ENCODE measurements at regions not wholly inside any gene's neighbourhood (a gene's known extent, or its start where the extent isn't known, plus 50 kb on each side); places are given as distances from the start of the nearest gene placed in this dataset.

- TF ChIP-seq, protein P1, sequence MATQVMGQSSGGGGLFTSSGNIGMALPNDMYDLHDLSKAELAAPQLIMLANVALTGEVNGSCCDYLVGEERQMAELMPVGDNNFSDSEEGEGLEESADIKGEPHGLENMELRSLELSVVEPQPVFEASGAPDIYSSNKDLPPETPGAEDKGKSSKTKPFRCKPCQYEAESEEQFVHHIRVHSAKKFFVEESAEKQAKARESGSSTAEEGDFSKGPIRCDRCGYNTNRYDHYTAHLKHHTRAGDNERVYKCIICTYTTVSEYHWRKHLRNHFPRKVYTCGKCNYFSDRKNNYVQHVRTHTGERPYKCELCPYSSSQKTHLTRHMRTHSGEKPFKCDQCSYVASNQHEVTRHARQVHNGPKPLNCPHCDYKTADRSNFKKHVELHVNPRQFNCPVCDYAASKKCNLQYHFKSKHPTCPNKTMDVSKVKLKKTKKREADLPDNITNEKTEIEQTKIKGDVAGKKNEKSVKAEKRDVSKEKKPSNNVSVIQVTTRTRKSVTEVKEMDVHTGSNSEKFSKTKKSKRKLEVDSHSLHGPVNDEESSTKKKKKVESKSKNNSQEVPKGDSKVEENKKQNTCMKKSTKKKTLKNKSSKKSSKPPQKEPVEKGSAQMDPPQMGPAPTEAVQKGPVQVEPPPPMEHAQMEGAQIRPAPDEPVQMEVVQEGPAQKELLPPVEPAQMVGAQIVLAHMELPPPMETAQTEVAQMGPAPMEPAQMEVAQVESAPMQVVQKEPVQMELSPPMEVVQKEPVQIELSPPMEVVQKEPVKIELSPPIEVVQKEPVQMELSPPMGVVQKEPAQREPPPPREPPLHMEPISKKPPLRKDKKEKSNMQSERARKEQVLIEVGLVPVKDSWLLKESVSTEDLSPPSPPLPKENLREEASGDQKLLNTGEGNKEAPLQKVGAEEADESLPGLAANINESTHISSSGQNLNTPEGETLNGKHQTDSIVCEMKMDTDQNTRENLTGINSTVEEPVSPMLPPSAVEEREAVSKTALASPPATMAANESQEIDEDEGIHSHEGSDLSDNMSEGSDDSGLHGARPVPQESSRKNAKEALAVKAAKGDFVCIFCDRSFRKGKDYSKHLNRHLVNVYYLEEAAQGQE (IDR thresholded peaks at IDR 0.05; ENCODE audit: low read depth, low read length), result no peak
- TF ChIP-seq ATF7 (IDR thresholded peaks at IDR 0.05; ENCODE audit: low read depth) (no peak), ASH2L (IDR thresholded peaks at IDR 0.05; ENCODE audit: borderline replicate concordance, low read depth) (no peak), NFYA (IDR thresholded peaks at IDR 0.05; ENCODE audit: borderline replicate concordance, low read depth, low read length) (no peak), MEF2B (IDR thresholded peaks at IDR 0.05; ENCODE audit: partially characterized antibody, poor library complexity, severe bottlenecking) (no peak)
These were observed 2154.0 kb upstream of the PIK3C3 start (continued) for GRCh38 chr18:39801010-39801409.

DNA sequence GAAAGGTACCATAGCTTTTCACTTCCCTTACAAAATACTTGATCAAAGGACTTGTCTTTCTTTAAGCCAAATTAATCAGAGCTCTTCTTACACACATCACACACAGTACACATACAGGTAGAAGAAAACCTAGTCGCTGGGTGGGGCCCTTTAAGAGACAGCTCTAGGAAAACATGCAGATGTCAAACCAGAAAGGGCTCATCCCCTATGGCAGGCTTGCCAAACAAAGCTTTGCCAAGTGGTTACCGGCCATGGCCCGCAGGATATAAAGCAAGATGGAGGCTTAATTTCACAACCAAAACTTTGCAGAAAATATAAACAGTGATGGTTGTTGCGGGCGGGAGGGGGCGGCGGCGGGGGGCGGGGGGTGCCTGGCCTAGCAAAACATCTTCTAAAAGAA, 2156.0 kb upstream of the PIK3C3 start:
- no peak overlapping the region for H3K4me2 ChIP-seq (ENCODE audit: control insufficient read depth, insufficient read depth)
- intact Hi-C loops (cut with micrococcal nuclease; ENCODE audit: unreplicated experiment), result no loop called here
- no peak for ATAC-seq

More for the DNA sequence above, 2156.0 kb upstream of the PIK3C3 start:
- H3K27ac ChIP-seq (ENCODE audit: control insufficient read depth, insufficient read depth), result no peak overlapping the region
- peaks cover 11% of the 10 kb centered on the region for H3K9me3 ChIP-seq (replicated peaks; ENCODE audit: control insufficient read depth, insufficient read depth, low read length)
- WGBS (ENCODE audit: insufficient coverage, insufficient replicate concordance, low lambda C conversion rate, missing lambda C conversion rate), result 47% methylated on average over 9 of the region's 9 CpGs
- no peaks in the 10 kb centered on the region for H3K27me3 ChIP-seq (replicated peaks in 1 of 2; ENCODE audit: control insufficient read depth in 2 of 2, insufficient read depth in 2 of 2, low read length in 1 of 2)
- H3K4me1 ChIP-seq (ENCODE audit: control insufficient read depth, insufficient read depth, low read length), result no peaks in the 10 kb centered on the region
- FAIRE-seq (no peak), DNase-seq (ENCODE audit: low read depth, low spot score) (no peak)
- RAD21 ChIA-PET (ENCODE audit: unreplicated experiment), result no interaction called here
- POLR2A ChIA-PET, result no interaction called here
- no peak overlapping the region for H3K9ac ChIP-seq (ENCODE audit: control insufficient read depth, insufficient read depth, low read length)
- CTCF ChIA-PET, result no interaction called here
- TF ChIP-seq PAX8 (IDR thresholded peaks at IDR 0.05), result no peak
- TF ChIP-seq, protein P2, sequence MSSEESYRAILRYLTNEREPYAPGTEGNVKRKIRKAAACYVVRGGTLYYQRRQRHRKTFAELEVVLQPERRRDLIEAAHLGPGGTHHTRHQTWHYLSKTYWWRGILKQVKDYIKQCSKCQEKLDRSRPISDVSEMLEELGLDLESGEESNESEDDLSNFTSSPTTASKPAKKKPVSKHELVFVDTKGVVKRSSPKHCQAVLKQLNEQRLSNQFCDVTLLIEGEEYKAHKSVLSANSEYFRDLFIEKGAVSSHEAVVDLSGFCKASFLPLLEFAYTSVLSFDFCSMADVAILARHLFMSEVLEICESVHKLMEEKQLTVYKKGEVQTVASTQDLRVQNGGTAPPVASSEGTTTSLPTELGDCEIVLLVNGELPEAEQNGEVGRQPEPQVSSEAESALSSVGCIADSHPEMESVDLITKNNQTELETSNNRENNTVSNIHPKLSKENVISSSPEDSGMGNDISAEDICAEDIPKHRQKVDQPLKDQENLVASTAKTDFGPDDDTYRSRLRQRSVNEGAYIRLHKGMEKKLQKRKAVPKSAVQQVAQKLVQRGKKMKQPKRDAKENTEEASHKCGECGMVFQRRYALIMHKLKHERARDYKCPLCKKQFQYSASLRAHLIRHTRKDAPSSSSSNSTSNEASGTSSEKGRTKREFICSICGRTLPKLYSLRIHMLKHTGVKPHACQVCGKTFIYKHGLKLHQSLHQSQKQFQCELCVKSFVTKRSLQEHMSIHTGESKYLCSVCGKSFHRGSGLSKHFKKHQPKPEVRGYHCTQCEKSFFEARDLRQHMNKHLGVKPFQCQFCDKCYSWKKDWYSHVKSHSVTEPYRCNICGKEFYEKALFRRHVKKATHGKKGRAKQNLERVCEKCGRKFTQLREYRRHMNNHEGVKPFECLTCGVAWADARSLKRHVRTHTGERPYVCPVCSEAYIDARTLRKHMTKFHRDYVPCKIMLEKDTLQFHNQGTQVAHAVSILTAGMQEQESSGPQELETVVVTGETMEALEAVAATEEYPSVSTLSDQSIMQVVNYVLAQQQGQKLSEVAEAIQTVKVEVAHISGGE (CRISPR knock-in tag; IDR thresholded peaks at IDR 0.05), result no peak
- TF ChIP-seq ZZZ3 (IDR thresholded peaks at IDR 0.05; ENCODE audit: control insufficient read depth, insufficient read length, low read depth), result no peak
- no peaks in the 10 kb centered on the region for H3K79me2 ChIP-seq (ENCODE audit: control insufficient read depth, insufficient read depth, low read length)
- BruUV-seq (replicated peaks), result no TSS peak
- SMC1A ChIA-PET (ENCODE audit: uncharacterized antibody, unreplicated experiment), result no interaction called here
- in situ Hi-C loops (cut with MboI), result no loop called here
- no peak overlapping the region for H3K4me3 ChIP-seq
- H2AFZ ChIP-seq (ENCODE audit: control insufficient read depth, low read depth, low read length), result no peak overlapping the region
- H4K20me1 ChIP-seq (ENCODE audit: control insufficient read depth, insufficient read depth), result no peaks in the 10 kb centered on the region
- no peaks in the 10 kb centered on the region for H3K36me3 ChIP-seq (ENCODE audit: control insufficient read depth in 2 of 2, insufficient read depth in 2 of 2, low read length in 1 of 2)

Data from GM12878 (cell line).